ENCODE measurements at regions not wholly inside any gene's neighbourhood (a gene's known extent, or its start where the extent isn't known, plus 50 kb on each side); places are given as distances from the start of the nearest gene placed in this dataset.

DNA sequence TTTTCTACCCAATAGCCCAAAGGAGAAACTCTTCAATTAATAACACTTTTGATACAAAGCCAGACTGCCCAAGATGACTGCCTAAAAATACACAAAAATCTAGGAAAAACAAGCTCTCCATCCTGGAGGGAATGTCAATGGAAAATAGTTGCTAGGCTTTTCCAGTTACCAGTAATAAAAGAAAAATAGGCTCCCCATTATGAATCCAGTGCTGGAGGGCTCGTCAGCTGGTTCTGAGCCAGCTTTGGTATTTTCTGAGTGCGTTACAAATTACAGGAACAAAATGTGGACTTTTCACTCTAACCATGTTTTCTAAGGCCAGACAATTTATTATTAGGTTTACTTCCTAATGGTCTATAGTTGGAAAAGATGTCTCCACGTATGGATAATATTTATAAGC lies 414.5 kb downstream of the ACTL7B start:
- H3K27ac ChIP-seq (ENCODE audit: low read depth, low read length, poor library complexity, severe bottlenecking) = no peak overlapping the region
- H4K20me1 ChIP-seq (ENCODE audit: insufficient read depth, low read length) = no peaks in the 10 kb centered on the region
- H3F3A ChIP-seq (ENCODE audit: insufficient read depth, low read length) = no peaks in the 10 kb centered on the region

DNA sequence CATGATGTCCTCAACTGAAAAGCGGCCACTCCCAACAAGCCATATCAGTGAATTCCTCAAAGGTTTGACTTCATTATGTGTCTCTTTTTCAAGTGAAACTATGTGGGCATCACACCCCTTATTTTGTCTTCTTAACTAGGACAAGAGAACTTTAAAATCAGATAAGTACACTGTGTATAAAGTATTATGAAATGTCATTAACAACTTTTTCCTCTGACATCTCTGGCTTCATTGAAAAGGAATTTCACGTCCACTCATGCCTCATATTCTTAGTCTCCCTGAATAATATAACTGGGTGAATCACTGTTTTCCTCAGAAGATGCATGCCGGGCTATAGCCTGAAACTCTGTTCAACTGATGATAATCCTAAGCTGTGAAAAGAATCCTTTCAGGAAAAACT lies 415.8 kb downstream of the ACTL7B start:
- no peak overlapping the region for H3K27ac ChIP-seq (ENCODE audit: low read depth, low read length, poor library complexity, severe bottlenecking)

More for the DNA sequence above, 414.5 kb downstream of the ACTL7B start:
- Histone ChIP-seq H3K79me2 (ENCODE audit: insufficient read depth, low read length) (no peaks in the 10 kb centered on the region), H3K4me3 (ENCODE audit: low read depth, low read length, poor library complexity, severe bottlenecking) (no peak overlapping the region), H3K9ac (ENCODE audit: low read length) (no peak overlapping the region), H3K27me3 (ENCODE audit: insufficient read depth, low read length) (no peaks in the 10 kb centered on the region), H3K9me3 (ENCODE audit: low read length) (no peaks in the 10 kb centered on the region), H3K9me2 (ENCODE audit: low read depth, low read length) (no peaks in the 10 kb centered on the region), H3K4me1 (ENCODE audit: insufficient read depth, low read length, severe bottlenecking) (no peaks in the 10 kb centered on the region), H3K4me2 (ENCODE audit: low read length) (no peak overlapping the region), H3K36me3 (ENCODE audit: insufficient read depth, low read length) (no peaks in the 10 kb centered on the region), H2AFZ (ENCODE audit: low read length) (no peak overlapping the region)
- no peak for TF ChIP-seq EZH2 (IDR thresholded peaks at IDR 0.05; ENCODE audit: borderline replicate concordance, low read length)
- TF ChIP-seq, protein P1, sequence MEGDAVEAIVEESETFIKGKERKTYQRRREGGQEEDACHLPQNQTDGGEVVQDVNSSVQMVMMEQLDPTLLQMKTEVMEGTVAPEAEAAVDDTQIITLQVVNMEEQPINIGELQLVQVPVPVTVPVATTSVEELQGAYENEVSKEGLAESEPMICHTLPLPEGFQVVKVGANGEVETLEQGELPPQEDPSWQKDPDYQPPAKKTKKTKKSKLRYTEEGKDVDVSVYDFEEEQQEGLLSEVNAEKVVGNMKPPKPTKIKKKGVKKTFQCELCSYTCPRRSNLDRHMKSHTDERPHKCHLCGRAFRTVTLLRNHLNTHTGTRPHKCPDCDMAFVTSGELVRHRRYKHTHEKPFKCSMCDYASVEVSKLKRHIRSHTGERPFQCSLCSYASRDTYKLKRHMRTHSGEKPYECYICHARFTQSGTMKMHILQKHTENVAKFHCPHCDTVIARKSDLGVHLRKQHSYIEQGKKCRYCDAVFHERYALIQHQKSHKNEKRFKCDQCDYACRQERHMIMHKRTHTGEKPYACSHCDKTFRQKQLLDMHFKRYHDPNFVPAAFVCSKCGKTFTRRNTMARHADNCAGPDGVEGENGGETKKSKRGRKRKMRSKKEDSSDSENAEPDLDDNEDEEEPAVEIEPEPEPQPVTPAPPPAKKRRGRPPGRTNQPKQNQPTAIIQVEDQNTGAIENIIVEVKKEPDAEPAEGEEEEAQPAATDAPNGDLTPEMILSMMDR (IDR thresholded peaks at IDR 0.05; ENCODE audit: low read length) = no peak

DNA sequence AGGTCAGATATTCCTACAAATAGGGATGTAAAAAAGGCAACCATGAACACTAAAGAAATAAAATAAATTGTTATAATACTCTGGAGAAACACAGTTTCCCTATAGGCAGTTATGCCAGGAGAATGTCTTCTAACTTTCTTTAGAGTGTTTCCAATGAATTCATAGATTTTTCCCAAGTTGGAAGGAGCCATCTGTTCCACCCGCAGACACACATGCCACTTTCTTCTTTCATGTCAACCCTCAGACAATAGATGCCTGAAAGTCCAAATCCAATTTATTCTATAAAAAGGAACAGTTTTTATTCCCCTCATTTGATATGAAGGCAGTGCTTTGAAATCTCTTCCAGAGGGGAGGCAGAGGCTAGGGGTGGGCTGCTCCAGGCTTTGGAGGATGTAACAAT lies 418.1 kb downstream of the ACTL7B start:
- Histone ChIP-seq H3K4me3 (ENCODE audit: low read depth, low read length, poor library complexity, severe bottlenecking) (no peak overlapping the region), H3K9me2 (ENCODE audit: low read depth, low read length) (no peaks in the 10 kb centered on the region), H4K20me1 (ENCODE audit: insufficient read depth, low read length) (no peaks in the 10 kb centered on the region), H2AFZ (ENCODE audit: low read length) (no peak overlapping the region), H3K9me3 (ENCODE audit: low read length) (no peaks in the 10 kb centered on the region), H3F3A (ENCODE audit: insufficient read depth, low read length) (no peaks in the 10 kb centered on the region), H3K4me1 (ENCODE audit: insufficient read depth, low read length, severe bottlenecking) (no peaks in the 10 kb centered on the region), H3K27ac (ENCODE audit: low read depth, low read length, poor library complexity, severe bottlenecking) (no peak overlapping the region), H3K79me2 (ENCODE audit: insufficient read depth, low read length) (no peaks in the 10 kb centered on the region), H3K9ac (ENCODE audit: low read length) (no peak overlapping the region), H3K4me2 (ENCODE audit: low read length) (no peak overlapping the region), H3K36me3 (ENCODE audit: insufficient read depth, low read length) (no peaks in the 10 kb centered on the region), H3K27me3 (ENCODE audit: insufficient read depth, low read length) (no peaks in the 10 kb centered on the region)
- no peak for TF ChIP-seq EZH2 (IDR thresholded peaks at IDR 0.05; ENCODE audit: borderline replicate concordance, low read length)
- TF ChIP-seq, protein P1 (IDR thresholded peaks at IDR 0.05; ENCODE audit: low read length) = no peak

More for the DNA sequence above, 415.8 kb downstream of the ACTL7B start:
- no peak overlapping the region for H3K9ac ChIP-seq (ENCODE audit: low read length)
- no peaks in the 10 kb centered on the region for H3K27me3 ChIP-seq (ENCODE audit: insufficient read depth, low read length)
- no peaks in the 10 kb centered on the region for H4K20me1 ChIP-seq (ENCODE audit: insufficient read depth, low read length)
- no peaks in the 10 kb centered on the region for H3K4me1 ChIP-seq (ENCODE audit: insufficient read depth, low read length, severe bottlenecking)
- no peak overlapping the region for H3K4me3 ChIP-seq (ENCODE audit: low read depth, low read length, poor library complexity, severe bottlenecking)
- H3K9me3 ChIP-seq (ENCODE audit: low read length) = no peaks in the 10 kb centered on the region
- H3K79me2 ChIP-seq (ENCODE audit: insufficient read depth, low read length) = no peaks in the 10 kb centered on the region
- TF ChIP-seq, protein P1 (IDR thresholded peaks at IDR 0.05; ENCODE audit: low read length) = no peak
- TF ChIP-seq EZH2 (IDR thresholded peaks at IDR 0.05; ENCODE audit: borderline replicate concordance, low read length) = no peak
- H3K9me2 ChIP-seq (ENCODE audit: low read depth, low read length) = no peaks in the 10 kb centered on the region
- H3K4me2 ChIP-seq (ENCODE audit: low read length) = no peak overlapping the region
- no peaks in the 10 kb centered on the region for H3K36me3 ChIP-seq (ENCODE audit: insufficient read depth, low read length)
- no peaks in the 10 kb centered on the region for H3F3A ChIP-seq (ENCODE audit: insufficient read depth, low read length)
- H2AFZ ChIP-seq (ENCODE audit: low read length) = no peak overlapping the region

All from OCI-LY1 (cell line).